BE2C (cell line): ENCODE measurements at regions not wholly inside any gene's neighbourhood (a gene's known extent, or its start where the extent isn't known, plus 50 kb on each side); places are given as distances from the start of the nearest gene placed in this dataset.
"Not testable (repeated sequence)": the region's sequence is repeated elsewhere in the genome, so short reads cannot be mapped to it uniquely, and the experiment has no call there.

Experiments
- DNase-seq: peaks from one replicate; pipeline ENCODE4 v3.0.0-alpha.2; 2020
- H3K27me3 ChIP-seq: fragments of 250-450 bp; sonication (Bioruptor Pico); 2 replicates; pipeline ENCODE4 v1.5.1; 2020; ENCODE audit warnings: mild to moderate bottlenecking
- H3K36me3 ChIP-seq: fragments of 250-450 bp; sonication (Bioruptor Pico); 2 replicates; pipeline ENCODE4 v1.5.1; 2020; ENCODE audit warnings: mild to moderate bottlenecking
- H3K4me1 ChIP-seq: fragments of 250-450 bp; sonication (Bioruptor Pico); 2 replicates; pipeline ENCODE4 v1.5.1; 2020
- H3K4me3 ChIP-seq: 2 replicates; pipeline ENCODE4 v1.5.1; 2011; ENCODE audit warnings: low read depth, low read length
- H3K9me3 ChIP-seq: fragments of 250-450 bp; sonication (Bioruptor Pico); 2 replicates; pipeline ENCODE4 v1.5.1; 2020
- TF ChIP-seq, protein P1 (sequence below): IDR thresholded peaks from 2 replicates; pipeline ENCODE4 v1.5.1; 2012; ENCODE audit warnings: mild to moderate bottlenecking, low read depth, low read length

- H3K27me3 ChIP-seq: no peaks in the 10 kb centered on the region
- no peaks in the 10 kb centered on the region for H3K9me3 ChIP-seq
- no peak for DNase-seq
- H3K4me3 ChIP-seq: no peak overlapping the region
- H3K36me3 ChIP-seq: no peaks in the 10 kb centered on the region
- TF ChIP-seq, protein P1, sequence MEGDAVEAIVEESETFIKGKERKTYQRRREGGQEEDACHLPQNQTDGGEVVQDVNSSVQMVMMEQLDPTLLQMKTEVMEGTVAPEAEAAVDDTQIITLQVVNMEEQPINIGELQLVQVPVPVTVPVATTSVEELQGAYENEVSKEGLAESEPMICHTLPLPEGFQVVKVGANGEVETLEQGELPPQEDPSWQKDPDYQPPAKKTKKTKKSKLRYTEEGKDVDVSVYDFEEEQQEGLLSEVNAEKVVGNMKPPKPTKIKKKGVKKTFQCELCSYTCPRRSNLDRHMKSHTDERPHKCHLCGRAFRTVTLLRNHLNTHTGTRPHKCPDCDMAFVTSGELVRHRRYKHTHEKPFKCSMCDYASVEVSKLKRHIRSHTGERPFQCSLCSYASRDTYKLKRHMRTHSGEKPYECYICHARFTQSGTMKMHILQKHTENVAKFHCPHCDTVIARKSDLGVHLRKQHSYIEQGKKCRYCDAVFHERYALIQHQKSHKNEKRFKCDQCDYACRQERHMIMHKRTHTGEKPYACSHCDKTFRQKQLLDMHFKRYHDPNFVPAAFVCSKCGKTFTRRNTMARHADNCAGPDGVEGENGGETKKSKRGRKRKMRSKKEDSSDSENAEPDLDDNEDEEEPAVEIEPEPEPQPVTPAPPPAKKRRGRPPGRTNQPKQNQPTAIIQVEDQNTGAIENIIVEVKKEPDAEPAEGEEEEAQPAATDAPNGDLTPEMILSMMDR: no peak
- peaks cover 38% of the 10 kb centered on the region for H3K4me1 ChIP-seq
Measured at GRCh38 chr12:116373572-116374206, 96.2 kb upstream of the MED13L start.

GRCh38 chr12:116374207-116374606 is 96.7 kb upstream of the MED13L start:
- DNase-seq: no peak
- no peak overlapping the region for H3K4me3 ChIP-seq
- no peaks in the 10 kb centered on the region for H3K9me3 ChIP-seq
- H3K27me3 ChIP-seq: no peaks in the 10 kb centered on the region
- H3K4me1 ChIP-seq: peaks cover 38% of the 10 kb centered on the region
- TF ChIP-seq, protein P1: no peak
- H3K36me3 ChIP-seq: no peaks in the 10 kb centered on the region

DNA sequence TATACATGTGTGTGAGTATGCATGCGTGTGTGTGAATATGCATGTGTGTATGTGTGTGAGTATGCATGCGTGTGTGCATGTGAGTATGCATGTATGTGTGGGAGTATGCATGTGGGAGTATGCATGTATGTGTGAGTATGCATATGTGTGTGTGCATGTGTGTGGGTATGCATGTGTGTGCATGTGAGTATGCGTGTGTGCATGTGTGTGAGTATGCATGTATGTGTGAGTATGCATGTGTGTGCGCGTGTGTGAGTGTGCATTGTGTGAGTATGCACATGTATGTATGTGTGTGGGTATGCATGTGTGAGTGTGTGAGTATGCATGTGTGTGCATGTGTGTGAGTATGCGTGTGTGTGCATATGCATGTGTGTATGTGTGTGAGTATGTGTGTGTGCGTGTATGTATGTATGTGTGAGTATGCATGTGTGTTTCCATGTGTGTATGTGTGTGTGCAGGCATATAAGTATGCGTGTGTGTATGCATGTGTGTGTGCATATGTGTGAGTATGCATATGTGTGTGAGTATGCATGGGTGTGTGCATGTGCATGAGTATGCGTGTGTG is 97.9 kb upstream of the MED13L start:
- no peaks in the 10 kb centered on the region for H3K36me3 ChIP-seq
- no peaks in the 10 kb centered on the region for H3K27me3 ChIP-seq
- no peak for DNase-seq
- no peak overlapping the region for H3K4me3 ChIP-seq
- H3K9me3 ChIP-seq: no peaks in the 10 kb centered on the region
- TF ChIP-seq, protein P1: no peak
- H3K4me1 ChIP-seq: peaks cover 38% of the 10 kb centered on the region

DNA sequence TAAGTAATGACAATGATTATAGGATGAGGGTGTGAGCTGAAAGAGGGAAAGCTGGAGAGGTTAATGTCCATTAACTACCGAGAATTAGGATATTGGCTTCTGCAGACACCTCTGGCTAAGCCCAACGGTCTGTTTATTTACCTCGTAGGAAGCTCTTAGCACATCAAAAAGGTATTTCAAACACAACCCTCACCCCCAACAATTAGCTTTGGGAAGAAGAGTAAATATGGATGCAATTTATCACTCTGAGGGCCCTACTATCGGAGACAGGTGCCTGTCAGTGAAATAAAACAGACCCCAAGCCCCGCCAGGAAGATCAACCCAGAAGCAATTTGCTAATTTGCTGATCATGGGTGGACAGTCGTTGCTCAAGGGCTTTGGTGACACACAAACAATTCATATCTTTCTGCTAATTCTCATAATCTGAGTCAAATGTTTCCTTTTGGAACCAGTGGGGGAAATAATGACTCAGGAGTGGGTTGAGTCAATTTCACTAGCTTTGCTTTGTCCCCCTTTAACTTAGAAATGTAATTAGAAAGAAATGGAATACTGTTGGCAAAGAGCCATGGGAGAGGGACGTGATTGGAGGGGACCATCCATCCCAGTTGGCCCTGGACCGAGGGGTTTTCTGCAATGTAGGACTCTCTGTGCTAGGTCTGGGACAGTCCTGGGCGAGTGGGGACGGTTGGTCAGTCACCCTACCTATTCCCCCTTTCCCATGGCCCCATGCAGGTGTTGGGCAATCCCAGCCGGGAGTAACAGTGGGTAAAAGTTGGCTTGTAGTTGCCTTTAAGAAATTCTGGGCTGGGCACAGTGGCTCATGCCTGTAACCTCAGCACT is 99.1 kb upstream of the MED13L start:
- H3K9me3 ChIP-seq: no peaks in the 10 kb centered on the region
- peak; percentile 83 for DNase-seq
- peaks cover 28% of the 10 kb centered on the region for H3K4me1 ChIP-seq
- TF ChIP-seq, protein P1: no peak
- no peaks in the 10 kb centered on the region for H3K27me3 ChIP-seq
- 0 out of 2 replicates have a peak overlapping the region, but pooled peaks have one; percentile 7 for H3K4me3 ChIP-seq
- H3K36me3 ChIP-seq: no peaks in the 10 kb centered on the region

- peaks cover 26% of the 10 kb centered on the region for H3K4me1 ChIP-seq
Measured at GRCh38 chr12:116377194-116377571, 99.7 kb upstream of the MED13L start.

DNA sequence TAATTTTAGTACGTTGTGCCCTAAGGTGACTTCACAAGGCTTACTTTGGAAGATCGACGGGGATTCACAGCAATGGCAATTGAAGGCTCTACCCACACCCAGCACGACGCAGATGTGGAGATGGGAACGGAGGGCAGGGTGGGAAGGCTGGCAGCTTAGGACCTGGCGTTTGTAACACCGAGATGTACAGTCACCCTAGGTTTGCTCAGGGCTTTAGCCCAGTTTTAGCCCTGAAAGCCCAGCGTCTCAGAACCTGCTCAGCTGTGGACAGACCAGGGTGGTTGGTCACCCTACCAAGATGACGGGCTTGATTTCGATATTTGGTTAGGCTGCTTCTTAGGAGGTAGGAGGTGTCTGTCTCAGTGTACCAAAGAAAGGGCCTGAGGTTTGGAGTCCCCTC is 100.5 kb upstream of the MED13L start:
- no peaks in the 10 kb centered on the region for H3K9me3 ChIP-seq
- TF ChIP-seq, protein P1: no peak
- no peaks in the 10 kb centered on the region for H3K36me3 ChIP-seq
- H3K4me1 ChIP-seq: peaks cover 24% of the 10 kb centered on the region
- DNase-seq: no peak
- H3K27me3 ChIP-seq: no peaks in the 10 kb centered on the region
- H3K4me3 ChIP-seq: no peak overlapping the region

More at GRCh38 chr12:116377194-116377571, 99.7 kb upstream of the MED13L start:
- not testable (repeated sequence) for H3K9me3 ChIP-seq, DNase-seq, H3K36me3 ChIP-seq, H3K4me3 ChIP-seq, H3K27me3 ChIP-seq
